ENCODE measurements at regions not wholly inside any gene's neighbourhood (a gene's known extent, or its start where the extent isn't known, plus 50 kb on each side); places are given as distances from the start of the nearest gene placed in this dataset.

GRCh38 chr1:240719953-240720700 lies 108.2 kb upstream of the GREM2 start:
- TF ChIP-seq, protein P1, sequence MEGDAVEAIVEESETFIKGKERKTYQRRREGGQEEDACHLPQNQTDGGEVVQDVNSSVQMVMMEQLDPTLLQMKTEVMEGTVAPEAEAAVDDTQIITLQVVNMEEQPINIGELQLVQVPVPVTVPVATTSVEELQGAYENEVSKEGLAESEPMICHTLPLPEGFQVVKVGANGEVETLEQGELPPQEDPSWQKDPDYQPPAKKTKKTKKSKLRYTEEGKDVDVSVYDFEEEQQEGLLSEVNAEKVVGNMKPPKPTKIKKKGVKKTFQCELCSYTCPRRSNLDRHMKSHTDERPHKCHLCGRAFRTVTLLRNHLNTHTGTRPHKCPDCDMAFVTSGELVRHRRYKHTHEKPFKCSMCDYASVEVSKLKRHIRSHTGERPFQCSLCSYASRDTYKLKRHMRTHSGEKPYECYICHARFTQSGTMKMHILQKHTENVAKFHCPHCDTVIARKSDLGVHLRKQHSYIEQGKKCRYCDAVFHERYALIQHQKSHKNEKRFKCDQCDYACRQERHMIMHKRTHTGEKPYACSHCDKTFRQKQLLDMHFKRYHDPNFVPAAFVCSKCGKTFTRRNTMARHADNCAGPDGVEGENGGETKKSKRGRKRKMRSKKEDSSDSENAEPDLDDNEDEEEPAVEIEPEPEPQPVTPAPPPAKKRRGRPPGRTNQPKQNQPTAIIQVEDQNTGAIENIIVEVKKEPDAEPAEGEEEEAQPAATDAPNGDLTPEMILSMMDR (IDR thresholded peaks at IDR 0.05; ENCODE audit: insufficient read depth, low read length) = no peak
- TF ChIP-seq POLR2AphosphoS5 (IDR thresholded peaks at IDR 0.05; ENCODE audit: low read depth) (no peak), GABPA (IDR thresholded peaks at IDR 0.05; ENCODE audit: low read depth) (no peak), SPI1 (IDR thresholded peaks at IDR 0.05; ENCODE audit: borderline replicate concordance, low read depth) (no peak)
- TF ChIP-seq, protein P2, sequence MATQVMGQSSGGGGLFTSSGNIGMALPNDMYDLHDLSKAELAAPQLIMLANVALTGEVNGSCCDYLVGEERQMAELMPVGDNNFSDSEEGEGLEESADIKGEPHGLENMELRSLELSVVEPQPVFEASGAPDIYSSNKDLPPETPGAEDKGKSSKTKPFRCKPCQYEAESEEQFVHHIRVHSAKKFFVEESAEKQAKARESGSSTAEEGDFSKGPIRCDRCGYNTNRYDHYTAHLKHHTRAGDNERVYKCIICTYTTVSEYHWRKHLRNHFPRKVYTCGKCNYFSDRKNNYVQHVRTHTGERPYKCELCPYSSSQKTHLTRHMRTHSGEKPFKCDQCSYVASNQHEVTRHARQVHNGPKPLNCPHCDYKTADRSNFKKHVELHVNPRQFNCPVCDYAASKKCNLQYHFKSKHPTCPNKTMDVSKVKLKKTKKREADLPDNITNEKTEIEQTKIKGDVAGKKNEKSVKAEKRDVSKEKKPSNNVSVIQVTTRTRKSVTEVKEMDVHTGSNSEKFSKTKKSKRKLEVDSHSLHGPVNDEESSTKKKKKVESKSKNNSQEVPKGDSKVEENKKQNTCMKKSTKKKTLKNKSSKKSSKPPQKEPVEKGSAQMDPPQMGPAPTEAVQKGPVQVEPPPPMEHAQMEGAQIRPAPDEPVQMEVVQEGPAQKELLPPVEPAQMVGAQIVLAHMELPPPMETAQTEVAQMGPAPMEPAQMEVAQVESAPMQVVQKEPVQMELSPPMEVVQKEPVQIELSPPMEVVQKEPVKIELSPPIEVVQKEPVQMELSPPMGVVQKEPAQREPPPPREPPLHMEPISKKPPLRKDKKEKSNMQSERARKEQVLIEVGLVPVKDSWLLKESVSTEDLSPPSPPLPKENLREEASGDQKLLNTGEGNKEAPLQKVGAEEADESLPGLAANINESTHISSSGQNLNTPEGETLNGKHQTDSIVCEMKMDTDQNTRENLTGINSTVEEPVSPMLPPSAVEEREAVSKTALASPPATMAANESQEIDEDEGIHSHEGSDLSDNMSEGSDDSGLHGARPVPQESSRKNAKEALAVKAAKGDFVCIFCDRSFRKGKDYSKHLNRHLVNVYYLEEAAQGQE (IDR thresholded peaks at IDR 0.05; ENCODE audit: insufficient replicate concordance, low read depth) = no peak

All from HL-60 (cell line).